GM12864 (cell line): ENCODE measurements at regions not wholly inside any gene's neighbourhood (a gene's known extent, or its start where the extent isn't known, plus 50 kb on each side); places are given as distances from the start of the nearest gene placed in this dataset.

Experiments
- DNase-seq: peaks from one replicate; pipeline ENCODE4 v3.0.0-alpha.2; 2011; ENCODE audit warnings: low read depth
- H3K4me3 ChIP-seq: 2 replicates; pipeline ENCODE4 v1.5.1; 2011; ENCODE audit warnings: mild to moderate bottlenecking, low read depth, low read length, control low read depth
- TF ChIP-seq, protein P1 (sequence below): IDR thresholded peaks from 2 replicates; pipeline ENCODE4 v1.5.1; 2011; ENCODE audit warnings: low read depth, mild to moderate bottlenecking, moderate library complexity, low read length, control low read depth, inconsistent platforms; ENCODE audit errors: missing control alignments

DNA sequence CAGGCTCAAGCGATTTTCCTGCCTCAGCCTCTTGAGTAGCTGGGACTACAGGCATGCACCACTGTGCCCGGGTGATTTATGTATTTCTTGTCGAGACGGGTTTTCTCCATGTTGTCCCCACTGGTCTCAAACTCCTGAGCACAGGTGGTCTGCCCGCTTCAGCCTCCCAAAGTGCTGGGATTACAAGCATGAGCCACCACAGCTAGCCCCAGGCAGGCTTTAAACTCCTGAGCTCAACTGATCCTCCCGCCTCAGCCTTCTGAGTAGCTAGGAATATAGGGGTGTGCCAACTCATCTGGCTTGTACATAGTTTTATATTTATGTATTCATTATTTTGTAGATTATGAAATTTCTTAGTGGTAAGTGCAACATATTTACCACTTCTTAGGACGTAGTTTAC, 198.8 kb upstream of the MCTP2 start:
- TF ChIP-seq, protein P1, sequence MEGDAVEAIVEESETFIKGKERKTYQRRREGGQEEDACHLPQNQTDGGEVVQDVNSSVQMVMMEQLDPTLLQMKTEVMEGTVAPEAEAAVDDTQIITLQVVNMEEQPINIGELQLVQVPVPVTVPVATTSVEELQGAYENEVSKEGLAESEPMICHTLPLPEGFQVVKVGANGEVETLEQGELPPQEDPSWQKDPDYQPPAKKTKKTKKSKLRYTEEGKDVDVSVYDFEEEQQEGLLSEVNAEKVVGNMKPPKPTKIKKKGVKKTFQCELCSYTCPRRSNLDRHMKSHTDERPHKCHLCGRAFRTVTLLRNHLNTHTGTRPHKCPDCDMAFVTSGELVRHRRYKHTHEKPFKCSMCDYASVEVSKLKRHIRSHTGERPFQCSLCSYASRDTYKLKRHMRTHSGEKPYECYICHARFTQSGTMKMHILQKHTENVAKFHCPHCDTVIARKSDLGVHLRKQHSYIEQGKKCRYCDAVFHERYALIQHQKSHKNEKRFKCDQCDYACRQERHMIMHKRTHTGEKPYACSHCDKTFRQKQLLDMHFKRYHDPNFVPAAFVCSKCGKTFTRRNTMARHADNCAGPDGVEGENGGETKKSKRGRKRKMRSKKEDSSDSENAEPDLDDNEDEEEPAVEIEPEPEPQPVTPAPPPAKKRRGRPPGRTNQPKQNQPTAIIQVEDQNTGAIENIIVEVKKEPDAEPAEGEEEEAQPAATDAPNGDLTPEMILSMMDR = no peak
- DNase-seq = no peak
- H3K4me3 ChIP-seq = no peak overlapping the region

DNA sequence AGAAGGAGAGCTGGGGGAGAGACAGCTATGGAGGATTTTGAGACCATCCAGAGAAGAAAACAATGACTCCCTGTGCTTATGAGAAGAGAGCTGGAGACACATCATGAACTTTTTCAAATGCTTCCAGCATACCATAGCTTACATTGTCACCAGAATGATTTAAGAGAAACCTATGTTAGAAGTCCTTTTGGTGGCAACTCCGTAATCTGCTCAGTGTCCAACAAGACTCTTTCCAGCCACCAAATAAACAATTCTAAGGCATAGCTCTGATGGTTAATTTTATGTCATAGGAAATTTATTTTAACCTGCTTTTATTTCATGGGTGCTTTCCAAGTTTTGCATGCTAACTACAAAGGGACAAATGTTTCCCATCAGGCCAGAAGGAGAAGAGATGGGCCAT, 200.3 kb upstream of the MCTP2 start:
- no peak overlapping the region for H3K4me3 ChIP-seq
- TF ChIP-seq, protein P1 = no peak
- DNase-seq = no peak

DNA sequence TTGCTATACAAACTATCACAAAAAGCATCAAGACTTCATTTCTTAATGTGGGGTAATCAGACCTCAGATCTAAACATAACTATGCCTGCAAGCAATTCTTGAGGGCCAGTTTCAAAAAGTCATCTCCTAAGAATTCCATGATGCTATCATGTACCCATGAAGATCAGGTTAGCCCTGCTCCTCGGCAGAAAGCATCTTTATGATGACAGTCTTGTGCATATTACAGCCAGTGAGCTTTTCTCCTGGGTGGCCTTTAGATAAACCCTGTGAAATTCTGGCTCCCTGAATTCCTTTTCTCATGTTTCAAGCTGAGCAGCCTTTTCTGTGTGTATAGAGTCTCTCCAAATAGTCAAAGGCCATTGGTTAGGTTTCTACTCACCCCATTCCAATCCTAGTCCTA, 201.9 kb upstream of the MCTP2 start:
- no peak overlapping the region for H3K4me3 ChIP-seq
- TF ChIP-seq, protein P1 = no peak

DNA sequence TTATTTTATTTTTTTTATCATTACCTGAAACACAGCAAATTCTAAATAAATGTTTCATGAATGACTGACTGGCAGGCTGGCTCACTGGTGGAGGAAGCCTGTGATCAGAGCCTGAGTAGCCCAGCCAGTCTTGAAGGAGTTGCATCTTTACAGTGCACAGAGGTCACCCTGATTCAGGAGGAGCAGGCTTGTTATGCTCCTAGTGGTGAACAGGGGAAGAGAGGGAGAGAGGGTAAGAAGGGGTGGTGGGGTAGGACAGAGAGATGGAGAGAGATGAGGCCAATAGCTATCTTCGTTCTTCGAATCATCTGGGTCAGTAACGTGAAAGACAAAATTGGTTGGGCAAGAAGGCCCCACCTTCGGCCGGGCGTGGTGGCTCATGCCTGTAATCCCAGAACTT, 202.6 kb upstream of the MCTP2 start:
- DNase-seq = no peak
- no peak overlapping the region for H3K4me3 ChIP-seq
- TF ChIP-seq, protein P1 = no peak

More for the DNA sequence above, 201.9 kb upstream of the MCTP2 start:
- DNase-seq = no peak

DNA sequence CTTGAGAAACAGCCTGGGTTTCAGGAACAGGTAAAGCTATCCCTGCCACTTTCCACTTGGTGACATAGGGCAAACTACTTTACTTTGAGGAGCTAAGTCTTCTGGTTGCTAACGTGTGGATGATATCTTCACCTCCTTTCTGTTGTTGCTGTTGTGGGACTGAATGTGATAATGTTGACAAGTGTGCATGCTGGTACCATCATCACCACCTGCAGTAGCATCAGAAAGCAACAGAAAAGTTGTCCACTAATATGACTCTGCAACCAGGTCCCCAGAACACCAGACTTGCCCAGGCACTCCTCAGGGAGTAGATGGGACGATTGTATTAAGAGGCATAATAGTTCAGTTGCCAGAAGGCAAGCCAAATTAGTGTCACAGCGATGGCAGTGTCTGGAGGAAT, 203.2 kb upstream of the MCTP2 start:
- no peak for DNase-seq
- H3K4me3 ChIP-seq = no peak overlapping the region
- TF ChIP-seq, protein P1 = no peak

DNA sequence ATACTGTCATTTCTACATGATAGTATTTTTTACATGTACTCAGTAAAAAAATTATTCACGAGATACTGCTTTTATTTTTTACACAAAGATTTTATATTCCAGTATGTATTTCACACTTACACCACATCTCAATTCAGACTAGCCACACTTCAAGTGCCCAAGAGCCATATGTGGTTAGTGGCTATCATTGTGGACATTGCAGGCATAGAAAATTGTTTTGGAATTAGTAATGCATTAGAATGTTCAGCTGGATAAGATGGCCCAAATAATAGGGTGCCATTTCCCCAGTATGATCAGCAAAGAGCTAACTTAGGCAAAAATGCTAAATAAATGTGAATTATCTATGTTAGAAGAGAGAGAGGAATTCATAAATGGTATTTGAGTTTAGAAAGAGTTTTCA, 203.8 kb upstream of the MCTP2 start:
- DNase-seq = no peak
- no peak overlapping the region for H3K4me3 ChIP-seq
- TF ChIP-seq, protein P1 = no peak

DNA sequence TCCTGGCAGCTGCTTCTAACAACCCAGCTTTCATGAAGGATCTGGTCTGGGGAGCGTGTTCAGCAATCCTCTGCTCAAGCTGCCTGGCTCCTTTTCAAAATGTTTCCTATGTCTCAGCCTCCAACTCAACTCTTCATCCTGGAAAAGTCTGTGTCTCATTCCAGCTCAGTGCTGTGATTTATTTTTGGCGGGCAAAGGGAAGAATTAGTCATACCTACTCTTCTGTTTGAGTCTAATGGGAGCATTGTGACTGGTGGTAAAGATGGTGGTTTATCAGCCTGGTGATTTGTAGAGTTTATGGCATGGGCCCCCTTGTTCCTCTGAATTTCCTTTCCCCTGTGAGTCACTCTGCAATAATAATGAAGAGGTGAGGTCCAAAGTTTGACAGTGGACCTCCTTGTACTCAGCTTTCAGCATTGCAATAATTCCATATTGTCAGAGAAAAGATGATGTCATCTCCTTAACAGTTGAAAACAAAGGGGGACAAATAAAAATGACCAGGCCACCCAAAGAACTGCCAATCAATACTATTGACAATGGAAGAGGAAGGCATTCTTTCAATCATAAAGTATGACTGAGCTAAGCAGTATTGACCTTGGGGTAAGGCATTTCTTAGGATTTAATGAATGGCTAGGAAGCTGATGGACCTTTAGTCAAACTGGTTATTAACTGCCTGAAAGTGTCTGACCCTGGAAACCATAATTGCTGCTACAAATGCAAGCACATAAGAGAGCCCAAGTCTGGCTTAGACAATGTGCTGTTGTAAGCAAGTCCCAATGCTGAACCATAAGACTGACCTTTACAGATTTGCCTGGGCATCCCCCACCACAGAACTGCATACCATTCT, 204.7 kb upstream of the MCTP2 start:
- TF ChIP-seq, protein P1 = no peak
- no peak for DNase-seq
- H3K4me3 ChIP-seq = no peak overlapping the region
